ENCODE measurements at regions not wholly inside any gene's neighbourhood (a gene's known extent, or its start where the extent isn't known, plus 50 kb on each side); places are given as distances from the start of the nearest gene placed in this dataset.

- H3K36me3 Mint-ChIP-seq (ENCODE audit: insufficient read depth), result no peaks in the 10 kb centered on the region
- no peaks in the 10 kb centered on the region for H3K27me3 Mint-ChIP-seq
- no peak overlapping the region for H3K27ac Mint-ChIP-seq
- H3K9me3 Mint-ChIP-seq (ENCODE audit: low read depth), result no peaks in the 10 kb centered on the region
- H3K4me3 Mint-ChIP-seq (ENCODE audit: low read depth), result no peak overlapping the region
- TF ChIP-seq, protein P1, sequence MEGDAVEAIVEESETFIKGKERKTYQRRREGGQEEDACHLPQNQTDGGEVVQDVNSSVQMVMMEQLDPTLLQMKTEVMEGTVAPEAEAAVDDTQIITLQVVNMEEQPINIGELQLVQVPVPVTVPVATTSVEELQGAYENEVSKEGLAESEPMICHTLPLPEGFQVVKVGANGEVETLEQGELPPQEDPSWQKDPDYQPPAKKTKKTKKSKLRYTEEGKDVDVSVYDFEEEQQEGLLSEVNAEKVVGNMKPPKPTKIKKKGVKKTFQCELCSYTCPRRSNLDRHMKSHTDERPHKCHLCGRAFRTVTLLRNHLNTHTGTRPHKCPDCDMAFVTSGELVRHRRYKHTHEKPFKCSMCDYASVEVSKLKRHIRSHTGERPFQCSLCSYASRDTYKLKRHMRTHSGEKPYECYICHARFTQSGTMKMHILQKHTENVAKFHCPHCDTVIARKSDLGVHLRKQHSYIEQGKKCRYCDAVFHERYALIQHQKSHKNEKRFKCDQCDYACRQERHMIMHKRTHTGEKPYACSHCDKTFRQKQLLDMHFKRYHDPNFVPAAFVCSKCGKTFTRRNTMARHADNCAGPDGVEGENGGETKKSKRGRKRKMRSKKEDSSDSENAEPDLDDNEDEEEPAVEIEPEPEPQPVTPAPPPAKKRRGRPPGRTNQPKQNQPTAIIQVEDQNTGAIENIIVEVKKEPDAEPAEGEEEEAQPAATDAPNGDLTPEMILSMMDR (IDR thresholded peaks at IDR 0.05; ENCODE audit: unreplicated experiment), result no peak
- no peak for DNase-seq (ENCODE audit: low spot score, unreplicated experiment)
- peaks cover 4% of the 10 kb centered on the region for H3K4me1 Mint-ChIP-seq (ENCODE audit: low read depth)
Observed at GRCh38 chr1:79726321-79726720, 719.8 kb upstream of the ADGRL4 start.

DNA sequence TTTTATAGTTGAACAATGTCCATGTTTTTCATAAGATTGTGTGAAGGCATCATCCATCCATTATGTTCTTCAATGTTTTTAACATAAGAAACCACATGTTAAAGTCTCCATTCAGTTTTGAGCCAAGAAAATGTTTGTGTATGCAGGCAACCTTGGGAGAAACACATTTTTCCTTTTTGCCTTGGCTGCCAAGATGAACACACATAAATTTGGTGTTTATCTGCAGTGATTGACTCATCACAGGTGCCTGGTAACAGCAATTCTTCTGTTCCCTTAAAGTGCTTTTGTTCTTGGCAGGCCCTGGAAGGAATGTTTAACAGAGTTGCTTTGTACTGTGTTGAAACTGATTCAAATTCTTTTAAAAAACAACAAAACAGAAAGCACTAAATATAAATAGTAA lies 709.9 kb upstream of the ADGRL4 start:
- Mint-ChIP-seq H3K36me3 (ENCODE audit: insufficient read depth) (peaks cover 1% of the 10 kb centered on the region), H3K4me3 (ENCODE audit: low read depth) (no peak overlapping the region), H3K9me3 (ENCODE audit: low read depth) (peaks cover 20% of the 10 kb centered on the region), H3K27ac (no peak overlapping the region), H3K27me3 (no peaks in the 10 kb centered on the region), H3K4me1 (ENCODE audit: low read depth) (peaks cover 4% of the 10 kb centered on the region)
- DNase-seq (ENCODE audit: low spot score, unreplicated experiment), result no peak
- TF ChIP-seq, protein P1 (IDR thresholded peaks at IDR 0.05; ENCODE audit: unreplicated experiment), result no peak

DNA sequence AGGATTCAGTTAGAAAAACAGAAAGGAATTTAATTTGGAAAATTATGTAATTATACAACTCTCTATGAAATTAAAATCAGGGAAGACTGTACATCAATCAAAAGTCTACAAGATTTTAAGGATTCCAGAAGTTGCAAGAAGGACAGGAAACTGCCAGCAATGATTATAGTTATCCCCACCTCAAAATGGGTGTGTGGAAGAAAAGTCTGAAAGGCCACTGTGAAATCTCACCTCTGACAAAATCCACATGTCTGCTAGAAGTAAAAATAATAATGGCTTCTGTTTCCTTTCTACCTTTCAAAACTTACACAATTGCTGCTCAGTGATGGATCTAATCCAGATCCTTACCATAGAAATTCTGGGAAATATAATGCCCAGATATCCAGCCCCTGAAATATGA lies 708.1 kb upstream of the ADGRL4 start:
- no peak for DNase-seq (ENCODE audit: low spot score, unreplicated experiment)
- H3K4me1 Mint-ChIP-seq (ENCODE audit: low read depth), result peaks cover 4% of the 10 kb centered on the region
- no peak overlapping the region for H3K4me3 Mint-ChIP-seq (ENCODE audit: low read depth)
- peaks cover 12% of the 10 kb centered on the region for H3K9me3 Mint-ChIP-seq (ENCODE audit: low read depth)
- TF ChIP-seq, protein P1 (IDR thresholded peaks at IDR 0.05; ENCODE audit: unreplicated experiment), result no peak
- H3K36me3 Mint-ChIP-seq (ENCODE audit: insufficient read depth), result no peaks in the 10 kb centered on the region
- no peaks in the 10 kb centered on the region for H3K27me3 Mint-ChIP-seq
- no peak overlapping the region for H3K27ac Mint-ChIP-seq

DNA sequence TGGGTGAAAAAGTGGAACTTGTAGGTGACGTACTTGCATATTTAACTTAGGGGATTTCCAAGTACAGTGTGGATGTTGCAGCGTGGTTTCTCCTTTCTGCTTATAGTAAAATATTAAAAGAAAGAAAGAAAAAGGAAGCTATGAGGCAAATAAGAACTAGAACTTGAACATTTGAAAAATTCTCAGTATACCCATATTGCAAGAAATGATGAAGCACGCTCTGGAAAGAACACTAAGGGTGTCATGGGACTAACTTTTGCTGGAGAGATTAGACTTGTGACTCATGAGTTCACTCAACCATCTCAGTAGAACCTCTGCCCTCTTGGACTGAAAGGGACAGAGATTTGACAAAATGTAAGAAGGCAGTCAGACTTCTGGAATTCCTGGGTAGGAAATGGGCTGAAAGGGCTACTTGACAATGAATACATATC lies 704.5 kb upstream of the ADGRL4 start:
- Mint-ChIP-seq H3K27me3 (no peaks in the 10 kb centered on the region), H3K9me3 (ENCODE audit: low read depth) (no peaks in the 10 kb centered on the region), H3K4me1 (ENCODE audit: low read depth) (peaks cover 4% of the 10 kb centered on the region), H3K27ac (no peak overlapping the region), H3K36me3 (ENCODE audit: insufficient read depth) (no peaks in the 10 kb centered on the region), H3K4me3 (ENCODE audit: low read depth) (no peak overlapping the region)
- TF ChIP-seq, protein P1 (IDR thresholded peaks at IDR 0.05; ENCODE audit: unreplicated experiment), result no peak
- DNase-seq (ENCODE audit: low spot score, unreplicated experiment), result no peak

DNA sequence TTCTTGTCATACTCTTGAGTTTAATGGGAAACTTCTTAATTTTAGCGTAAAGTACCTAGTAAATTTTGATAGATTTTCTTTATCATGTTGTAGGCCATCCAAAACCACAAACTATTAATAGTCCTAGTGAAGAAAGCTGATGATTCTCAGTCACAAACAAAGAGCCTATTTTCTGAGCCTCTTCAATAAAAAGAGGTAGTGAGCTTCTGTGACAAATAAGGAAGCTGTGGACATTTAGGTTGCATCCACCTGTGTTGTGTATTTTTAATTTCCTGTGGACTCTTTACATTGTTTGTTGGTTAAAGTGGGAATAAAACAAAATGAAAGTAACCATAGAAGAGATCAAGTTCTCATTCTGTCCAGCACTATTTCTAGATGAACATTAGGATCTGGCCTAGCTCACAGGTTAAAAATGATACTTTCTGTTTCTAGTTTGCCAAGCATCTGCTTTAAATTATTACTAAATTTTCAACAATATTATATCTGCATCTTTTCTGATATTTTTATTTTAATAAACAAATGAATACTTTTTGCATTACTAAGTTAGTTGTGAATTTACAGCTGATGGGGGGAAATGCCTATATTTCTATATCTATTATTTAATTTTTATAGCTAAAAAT lies 702.2 kb upstream of the ADGRL4 start:
- Mint-ChIP-seq H3K9me3 (ENCODE audit: low read depth) (peaks cover 6% of the 10 kb centered on the region), H3K27me3 (no peaks in the 10 kb centered on the region), H3K4me3 (ENCODE audit: low read depth) (no peak overlapping the region), H3K27ac (no peak overlapping the region), H3K36me3 (ENCODE audit: insufficient read depth) (no peaks in the 10 kb centered on the region), H3K4me1 (ENCODE audit: low read depth) (no peaks in the 10 kb centered on the region)
- no peak for DNase-seq (ENCODE audit: low spot score, unreplicated experiment)
- TF ChIP-seq, protein P1 (IDR thresholded peaks at IDR 0.05; ENCODE audit: unreplicated experiment), result no peak
